NCI-H128 (cell line): ENCODE measurements at regions not wholly inside any gene's neighbourhood (a gene's known extent, or its start where the extent isn't known, plus 50 kb on each side); places are given as distances from the start of the nearest gene placed in this dataset.

Source experiments
- DNase-seq: peaks from one replicate; lab custom pipeline; 2025; ENCODE audit not compliant: unreplicated experiment; lab: John Stamatoyannopoulos, UW

- DNase-seq = no peak
These were observed 96.1 kb upstream of the NXT1 start for GRCh38 chr20:23254505-23254904.

GRCh38 chr20:23254034-23254433, 96.6 kb upstream of the NXT1 start:
- no peak for DNase-seq

GRCh38 chr20:23253524-23253923, 97.1 kb upstream of the NXT1 start:
- no peak for DNase-seq

- DNase-seq = no peak
These were observed 98.8 kb upstream of the NXT1 start for GRCh38 chr20:23251779-23252178.

GRCh38 chr20:23249541-23249940, 101.0 kb upstream of the NXT1 start:
- DNase-seq = no peak

- DNase-seq = no peak
These were observed 102.1 kb upstream of the NXT1 start for GRCh38 chr20:23248461-23248882.

GRCh38 chr20:23246717-23247664, 103.6 kb upstream of the NXT1 start:
- DNase-seq = no peak

GRCh38 chr20:23245553-23246181, 104.9 kb upstream of the NXT1 start:
- DNase-seq = no peak

- DNase-seq = no peak
These were observed 105.6 kb upstream of the NXT1 start for GRCh38 chr20:23244916-23245552.

GRCh38 chr20:23244156-23244915, 106.3 kb upstream of the NXT1 start:
- no peak for DNase-seq

GRCh38 chr20:23243791-23244155, 106.8 kb upstream of the NXT1 start:
- no peak for DNase-seq

GRCh38 chr20:23242556-23243180, 107.9 kb upstream of the NXT1 start:
- no peak for DNase-seq

GRCh38 chr20:23242104-23242503, 108.5 kb upstream of the NXT1 start:
- DNase-seq = no peak

GRCh38 chr20:23241416-23241815, 109.2 kb upstream of the NXT1 start:
- DNase-seq = no peak

GRCh38 chr20:23240519-23240918, 110.1 kb upstream of the NXT1 start:
- DNase-seq = no peak

- no peak for DNase-seq
These were observed 113.4 kb upstream of the NXT1 start for GRCh38 chr20:23237201-23237600.

- DNase-seq = no peak
These were observed 115.2 kb upstream of the NXT1 start for GRCh38 chr20:23235173-23236027.

- DNase-seq = no peak
These were observed 116.1 kb upstream of the NXT1 start for GRCh38 chr20:23234311-23235078.

- no peak for DNase-seq
These were observed 117.2 kb upstream of the NXT1 start for GRCh38 chr20:23233341-23233740.
